ENCODE measurements at regions not wholly inside any gene's neighbourhood (a gene's known extent, or its start where the extent isn't known, plus 50 kb on each side); places are given as distances from the start of the nearest gene placed in this dataset.

DNA sequence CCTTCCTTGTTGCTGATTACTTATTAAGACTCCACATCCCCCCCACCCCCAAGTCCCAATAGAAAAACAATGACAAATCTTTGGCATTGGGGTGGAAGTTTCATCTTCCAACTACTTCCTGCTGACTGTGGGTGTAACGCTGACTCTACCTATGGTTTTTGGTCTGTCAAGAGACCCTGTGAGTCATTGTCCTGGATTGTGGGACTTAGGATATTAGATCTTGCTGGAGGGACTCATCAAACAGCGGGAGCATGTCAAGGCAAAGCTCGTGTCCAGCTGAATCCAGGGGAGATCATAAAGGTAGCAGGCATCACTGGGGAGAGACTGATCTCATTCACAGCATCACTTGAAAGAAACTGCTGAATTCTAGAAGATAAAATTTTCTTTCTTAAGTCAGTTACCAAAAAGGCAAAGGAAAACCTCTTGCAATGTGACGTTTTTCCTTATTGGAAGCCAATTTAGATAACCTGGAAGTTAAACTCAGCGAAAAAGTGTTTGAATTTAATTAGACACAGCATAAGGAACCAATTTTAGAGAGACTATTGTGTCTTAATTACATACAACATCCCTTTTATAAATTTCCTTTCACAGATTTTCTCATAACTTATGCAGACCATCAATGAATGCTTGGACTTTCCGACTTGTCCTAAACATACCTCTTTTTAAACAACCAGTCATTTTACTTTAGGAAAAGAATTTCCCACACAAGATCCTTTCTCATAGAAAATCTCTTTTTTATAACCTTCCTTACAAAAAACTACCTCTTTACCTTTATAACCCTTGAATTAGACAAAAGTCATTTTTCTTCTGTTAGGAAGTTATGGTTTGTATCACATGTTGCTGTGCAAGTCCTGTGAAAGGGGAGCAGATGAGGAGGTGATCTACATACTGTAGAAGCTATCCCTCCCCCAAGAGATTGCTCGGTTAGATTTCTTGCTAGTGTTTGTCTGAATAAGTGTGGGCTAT lies 94.6 kb upstream of the SCAF11 start:
- TF ChIP-seq CTCF (IDR thresholded peaks at IDR 0.05; ENCODE audit: control extremely low read depth, extremely low read depth): no peak
- DNase-seq (no peak), ATAC-seq (ENCODE audit: insufficient read depth, low FRiP score) (no peak)
- Histone ChIP-seq H3K27ac (ENCODE audit: low read depth in 1 of 2, low read length in 1 of 2) (no peak overlapping the region), H3K27me3 (ENCODE audit: control insufficient read depth in 3 of 3, insufficient read depth in 3 of 3, low read length in 2 of 3) (no peaks in the 10 kb centered on the region), H3K36me3 (ENCODE audit: control insufficient read depth in 4 of 4, insufficient read depth in 4 of 4, low read length in 4 of 4) (no peaks in the 10 kb centered on the region), H3K9me3 (ENCODE audit: control insufficient read depth in 4 of 4, insufficient read depth in 3 of 4, low read length in 3 of 4) (peaks cover 0 to 7% (median 0%) of the 10 kb centered on the region in 4 donors), H3K9ac (ENCODE audit: insufficient read depth in 1 of 2, low read length in 2 of 2) (no peak overlapping the region), H3K4me1 (ENCODE audit: control insufficient read depth in 5 of 5, insufficient read depth in 5 of 5, low read length in 5 of 5) (peaks cover 0 to 2% (median 0%) of the 10 kb centered on the region in 5 donors), H3K4me3 (no peak overlapping the region)
- 76 to 80% methylated on average over 7 of the region's 7 CpGs for WGBS, 2 donors

GRCh38 chr12:46082490-46083200 lies 92.3 kb upstream of the SCAF11 start:
- no peaks in the 10 kb centered on the region for H3K27me3 ChIP-seq (ENCODE audit: control insufficient read depth in 3 of 3, insufficient read depth in 3 of 3, low read length in 2 of 3)
- no peak for DNase-seq
- no peak for ATAC-seq (ENCODE audit: insufficient read depth, low FRiP score)
- no peak overlapping the region for H3K4me3 ChIP-seq
- H3K36me3 ChIP-seq (ENCODE audit: control insufficient read depth in 4 of 4, insufficient read depth in 4 of 4, low read length in 4 of 4): no peaks in the 10 kb centered on the region
- no peaks in the 10 kb centered on the region for H3K4me1 ChIP-seq (ENCODE audit: control insufficient read depth in 5 of 5, insufficient read depth in 5 of 5, low read length in 5 of 5)
- WGBS, 2 donors: 95 to 96% methylated on average over 1 of the region's 1 CpG
- TF ChIP-seq CTCF (IDR thresholded peaks at IDR 0.05; ENCODE audit: control extremely low read depth, extremely low read depth): no peak
- H3K27ac ChIP-seq (ENCODE audit: low read depth in 1 of 2, low read length in 1 of 2): no peak overlapping the region
- H3K9me3 ChIP-seq (ENCODE audit: control insufficient read depth in 4 of 4, insufficient read depth in 3 of 4, low read length in 3 of 4): peaks cover 0 to 13% (median 5%) of the 10 kb centered on the region in 4 donors
- H3K9ac ChIP-seq (ENCODE audit: insufficient read depth in 1 of 2, low read length in 2 of 2): no peak overlapping the region

GRCh38 chr12:46073321-46073720 lies 82.9 kb upstream of the SCAF11 start:
- Histone ChIP-seq H3K27ac (ENCODE audit: low read depth in 1 of 2, low read length in 1 of 2) (no peak overlapping the region), H3K4me3 (no peak overlapping the region), H3K9me3 (ENCODE audit: control insufficient read depth in 4 of 4, insufficient read depth in 3 of 4, low read length in 3 of 4) (peaks cover 0 to 6% (median 2%) of the 10 kb centered on the region in 4 donors), H3K36me3 (ENCODE audit: control insufficient read depth in 4 of 4, insufficient read depth in 4 of 4, low read length in 4 of 4) (no peaks in the 10 kb centered on the region), H3K4me1 (ENCODE audit: control insufficient read depth in 5 of 5, insufficient read depth in 5 of 5, low read length in 5 of 5) (no peaks in the 10 kb centered on the region), H3K27me3 (ENCODE audit: control insufficient read depth in 3 of 3, insufficient read depth in 3 of 3, low read length in 2 of 3) (no peaks in the 10 kb centered on the region), H3K9ac (ENCODE audit: insufficient read depth in 1 of 2, low read length in 2 of 2) (no peak overlapping the region)
- ATAC-seq (ENCODE audit: insufficient read depth, low FRiP score) (no peak), DNase-seq (no peak)
- no peak for TF ChIP-seq CTCF (IDR thresholded peaks at IDR 0.05; ENCODE audit: control extremely low read depth, extremely low read depth)
- WGBS, 2 donors: 89 to 91% methylated on average over 4 of the region's 4 CpGs
